ENCODE measurements at regions not wholly inside any gene's neighbourhood (a gene's known extent, or its start where the extent isn't known, plus 50 kb on each side); places are given as distances from the start of the nearest gene placed in this dataset.
"Not testable (repeated sequence)": the region's sequence is repeated elsewhere in the genome, so short reads cannot be mapped to it uniquely, and the experiment has no call there.

- no peak for DNase-seq
Observed at GRCh38 chr11:130679247-130679646, 230.8 kb downstream of the ADAMTS15 start.

DNA sequence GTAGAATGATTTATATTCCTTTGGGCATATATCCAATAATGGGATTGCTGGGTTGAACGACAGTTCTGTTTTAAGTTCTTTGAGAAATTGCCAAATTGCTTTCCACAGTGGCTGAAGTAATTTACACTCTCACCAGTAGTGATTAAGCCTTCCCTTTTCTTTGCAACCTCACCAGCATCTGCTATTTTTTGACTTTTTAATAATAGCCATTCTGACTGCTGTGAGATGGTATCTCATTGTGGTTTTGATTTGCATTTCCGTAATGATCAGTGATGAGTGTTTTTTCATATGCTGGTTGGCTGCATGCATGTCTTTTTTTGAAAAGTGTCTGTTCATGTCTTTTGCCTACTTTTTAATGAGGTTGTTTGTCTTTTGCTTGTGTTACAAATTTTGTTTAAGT lies 233.8 kb downstream of the SNX19 start:
- not testable (repeated sequence) for DNase-seq

DNA sequence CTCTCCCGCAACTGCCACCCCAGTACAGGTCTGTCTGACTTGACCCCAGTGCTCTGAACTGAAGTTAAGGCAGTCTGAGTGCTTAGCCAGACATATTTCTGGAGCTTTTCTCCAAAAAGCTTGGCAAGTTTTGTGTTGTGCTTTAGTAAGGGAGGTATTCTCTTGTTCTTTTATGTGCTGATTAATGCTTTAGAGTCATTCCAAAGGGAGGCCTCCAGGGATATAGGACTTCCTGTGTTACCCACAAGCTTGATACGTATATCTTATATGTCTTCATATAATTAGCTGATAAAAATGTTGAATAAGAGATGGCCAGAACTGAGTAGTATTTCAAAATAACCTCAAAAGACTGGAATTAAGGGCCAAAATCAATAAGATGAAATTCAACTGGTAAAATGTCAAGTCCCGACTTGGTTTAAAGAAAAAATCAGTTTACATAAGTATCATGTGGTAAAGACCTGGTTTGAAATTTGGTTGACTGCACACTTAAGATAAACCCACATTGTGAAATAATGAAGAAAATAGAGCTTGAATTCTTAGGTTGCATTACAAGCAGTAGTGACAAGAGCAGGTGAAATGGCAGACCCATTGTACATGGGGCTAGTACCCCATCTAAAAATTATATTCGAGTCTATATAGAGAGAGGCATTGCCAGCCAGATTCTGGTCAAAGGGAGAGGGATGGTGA lies 226.9 kb downstream of the SNX19 start:
- DNase-seq, result no peak

DNA sequence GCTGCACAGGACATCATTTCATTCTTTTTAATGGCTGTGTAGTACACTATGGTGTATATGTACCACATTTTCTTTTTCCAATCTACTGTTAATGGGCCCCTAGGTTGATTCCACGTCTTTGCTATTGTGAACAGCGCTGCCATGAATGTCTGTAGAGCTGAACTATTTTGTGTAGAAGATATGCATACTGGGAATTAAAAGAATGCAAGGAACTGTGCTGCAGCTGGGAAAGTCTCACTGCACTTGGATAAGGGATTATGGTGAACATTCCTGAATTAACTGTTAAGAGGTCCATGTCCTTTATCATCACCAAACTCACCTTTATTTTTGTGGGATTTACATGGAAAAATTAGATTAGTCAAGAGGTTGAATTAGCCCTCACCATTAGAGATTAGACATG lies 224.7 kb downstream of the SNX19 start:
- DNase-seq, result no peak

GRCh38 chr11:130692220-130692619 lies 224.1 kb downstream of the SNX19 start:
- DNase-seq, result no peak

- no peak for DNase-seq
Observed at GRCh38 chr11:130693543-130693942, 222.7 kb downstream of the SNX19 start.

DNA sequence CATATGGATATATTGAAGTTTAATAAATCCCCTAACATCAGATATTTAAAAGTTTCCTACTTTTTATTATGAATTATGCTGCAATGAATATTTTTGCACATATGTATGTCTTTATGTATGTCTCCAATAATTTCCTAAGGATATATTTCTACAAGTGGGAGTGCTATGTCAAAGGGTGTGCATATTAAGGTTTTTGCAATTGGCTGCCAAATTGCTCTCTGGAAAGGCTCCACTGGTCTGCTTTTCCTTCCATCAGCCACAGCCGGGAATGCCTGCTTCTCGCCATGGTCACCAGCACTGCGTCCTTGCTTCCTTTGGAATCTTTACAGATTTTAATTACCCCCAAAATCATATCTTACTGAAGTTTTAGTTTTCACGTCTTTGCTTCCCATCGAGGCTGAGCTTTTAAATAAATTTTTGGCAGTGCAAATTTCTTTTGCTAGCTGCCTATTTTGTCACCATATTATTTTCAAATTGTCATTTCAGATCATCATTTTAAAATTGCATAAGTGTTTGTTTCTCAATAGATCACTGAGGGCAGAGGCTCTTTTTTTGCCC lies 221.7 kb downstream of the SNX19 start:
- no peak for DNase-seq

GRCh38 chr11:130698174-130698573 lies 218.1 kb downstream of the SNX19 start:
- no peak for DNase-seq

DNA sequence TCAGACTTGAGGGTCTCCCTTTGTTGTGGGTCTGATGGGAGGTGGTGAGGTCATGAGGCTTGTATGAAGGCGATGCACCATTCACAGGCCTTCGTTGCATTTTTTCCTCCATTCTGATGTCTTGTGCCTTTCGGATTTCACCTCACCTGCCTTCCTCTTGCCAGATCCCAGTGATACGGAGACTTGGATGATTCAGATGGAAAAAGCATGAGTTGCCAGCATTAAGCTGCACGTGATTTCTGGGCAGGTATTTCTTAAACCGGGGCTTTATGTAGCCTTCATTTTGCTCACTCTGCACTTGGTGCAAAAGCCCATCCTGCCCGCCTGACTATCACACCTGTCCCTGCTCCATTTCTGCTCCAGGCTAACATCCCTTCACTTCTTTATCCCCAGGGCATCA lies 216.7 kb downstream of the SNX19 start:
- DNase-seq, result no peak

GRCh38 chr11:130700092-130700491 lies 216.2 kb downstream of the SNX19 start:
- DNase-seq, result no peak

DNA sequence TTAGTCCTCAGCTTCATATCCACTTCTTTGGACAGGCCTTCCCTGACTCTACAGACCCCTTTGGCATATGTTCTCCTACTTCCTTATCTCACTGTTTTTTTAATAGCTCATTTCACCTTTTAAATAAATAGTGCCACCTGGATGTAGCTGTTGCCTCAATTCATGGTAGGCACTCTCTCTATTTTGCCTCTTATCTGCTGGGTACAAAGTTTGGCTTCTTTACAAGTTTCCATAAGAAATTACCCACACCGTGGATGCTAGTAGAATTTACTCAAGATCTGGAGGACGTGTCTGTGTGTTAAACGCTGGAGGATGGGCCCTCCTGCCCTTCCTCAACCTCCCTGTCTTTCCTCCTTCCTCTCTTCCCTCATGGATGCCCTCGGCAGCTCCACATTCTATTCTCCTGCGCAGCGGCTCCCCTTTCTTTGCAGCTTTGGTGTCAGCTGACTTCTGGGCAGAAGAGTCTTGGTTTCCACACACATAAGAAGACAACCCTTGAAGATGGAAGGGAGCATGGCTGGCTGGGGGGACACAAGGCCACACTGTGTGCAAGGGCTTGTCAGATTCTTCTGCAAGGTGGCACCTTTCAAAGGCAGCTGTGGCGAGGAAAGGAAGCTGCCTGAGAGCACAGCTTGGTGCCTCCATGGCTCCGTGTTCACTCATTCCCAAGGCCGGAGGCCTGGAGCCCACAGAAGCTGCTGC lies 212.6 kb downstream of the SNX19 start:
- DNase-seq, result no peak

- DNase-seq, result no peak
Observed at GRCh38 chr11:130705670-130706421, 210.4 kb downstream of the SNX19 start.

- no peak for DNase-seq
Observed at GRCh38 chr11:130706572-130706971, 209.7 kb downstream of the SNX19 start.

DNA sequence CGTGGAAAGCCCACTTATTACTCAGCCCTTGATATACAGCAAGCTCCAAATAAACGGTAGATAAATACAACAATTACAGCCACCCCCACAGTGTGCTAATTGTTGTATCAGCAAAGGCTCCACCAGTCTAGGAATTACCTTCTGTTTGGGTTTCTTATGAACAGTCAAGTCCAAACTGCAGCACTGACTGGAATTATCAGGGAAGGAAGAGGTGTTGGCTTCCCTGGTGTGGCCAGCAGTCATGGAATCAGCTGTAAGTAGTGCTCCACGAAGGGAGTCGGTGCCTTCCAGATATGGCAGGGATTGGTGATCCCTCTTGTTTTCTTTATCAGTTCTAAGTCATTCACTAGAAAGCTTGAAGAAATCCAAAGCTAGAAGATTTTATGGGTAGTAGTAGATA lies 209.1 kb downstream of the SNX19 start:
- DNase-seq, result no peak

- DNase-seq, result no peak
Observed at GRCh38 chr11:130709531-130709930, 206.7 kb downstream of the SNX19 start.

GRCh38 chr11:130710021-130710420 lies 206.3 kb downstream of the SNX19 start:
- no peak for DNase-seq

GRCh38 chr11:130710497-130711012 lies 205.7 kb downstream of the SNX19 start:
- DNase-seq, result no peak

DNA sequence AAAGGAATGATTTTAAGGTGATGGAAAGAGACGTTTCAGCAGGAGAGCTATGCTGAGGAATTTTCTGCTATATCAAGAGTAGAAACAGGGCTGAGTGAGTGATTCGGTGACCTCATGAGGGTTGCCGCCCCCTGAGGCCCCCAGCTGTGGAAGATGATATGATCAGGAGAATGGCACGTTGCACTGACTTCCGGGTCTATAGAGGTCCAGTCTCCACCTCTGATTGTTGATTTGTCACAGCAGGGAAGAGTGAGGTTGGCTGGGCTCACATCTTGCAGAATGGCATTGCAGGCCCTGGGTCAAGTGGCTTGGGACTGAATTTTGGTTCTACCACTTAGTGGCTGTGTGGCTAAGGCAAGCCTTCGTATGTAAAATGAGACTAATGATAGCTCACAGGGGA lies 205.1 kb downstream of the SNX19 start:
- DNase-seq, result no peak

GRCh38 chr11:130712480-130712879 lies 203.8 kb downstream of the SNX19 start:
- DNase-seq, result no peak

- no peak for DNase-seq
Observed at GRCh38 chr11:130715085-130715876, 201.0 kb downstream of the SNX19 start.

DNA sequence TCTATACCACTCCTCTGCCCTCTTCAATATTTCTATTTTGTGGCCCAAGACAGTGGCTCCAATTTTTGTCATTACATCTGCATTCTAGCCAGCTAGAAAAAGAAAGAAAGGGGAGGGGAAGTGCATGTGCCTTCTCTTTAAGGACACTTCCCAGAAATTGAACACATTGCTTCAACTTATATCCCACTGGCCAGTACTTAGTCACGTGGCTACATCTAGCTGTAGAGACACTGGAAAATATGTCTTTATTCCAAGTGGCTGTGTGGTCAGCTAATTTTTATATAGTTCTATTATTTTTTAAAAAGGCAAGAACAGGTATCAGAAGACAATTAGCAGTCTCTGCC lies 200.4 kb downstream of the SNX19 start:
- no peak for DNase-seq

- DNase-seq, result no peak
Observed at GRCh38 chr11:130718120-130718519, 198.2 kb downstream of the SNX19 start.

All from cerebellar nuclear complex (tissue), 1 donor.